ENCODE measurements at regions not wholly inside any gene's neighbourhood (a gene's known extent, or its start where the extent isn't known, plus 50 kb on each side); places are given as distances from the start of the nearest gene placed in this dataset.

DNA sequence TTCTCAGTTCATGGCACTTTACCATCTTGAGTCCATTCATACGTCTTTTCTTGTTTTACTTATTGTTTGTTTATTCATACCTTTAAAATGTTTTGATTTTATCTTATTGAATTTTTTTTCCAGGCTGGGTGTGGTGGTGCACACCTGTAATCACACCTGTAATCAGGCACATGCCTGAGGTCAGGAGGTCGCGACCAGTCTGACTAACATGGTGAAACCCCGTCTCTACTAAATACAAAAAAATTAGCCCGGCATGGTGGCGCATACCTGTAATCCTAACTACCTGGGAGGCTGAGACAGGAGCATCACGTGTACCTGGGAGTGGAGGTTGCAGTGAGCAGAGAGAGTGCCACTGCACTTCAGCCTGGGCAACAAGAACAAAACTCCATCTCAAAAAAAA lies 104.1 kb upstream of the MROH9 start:
- TF ChIP-seq, protein P1, sequence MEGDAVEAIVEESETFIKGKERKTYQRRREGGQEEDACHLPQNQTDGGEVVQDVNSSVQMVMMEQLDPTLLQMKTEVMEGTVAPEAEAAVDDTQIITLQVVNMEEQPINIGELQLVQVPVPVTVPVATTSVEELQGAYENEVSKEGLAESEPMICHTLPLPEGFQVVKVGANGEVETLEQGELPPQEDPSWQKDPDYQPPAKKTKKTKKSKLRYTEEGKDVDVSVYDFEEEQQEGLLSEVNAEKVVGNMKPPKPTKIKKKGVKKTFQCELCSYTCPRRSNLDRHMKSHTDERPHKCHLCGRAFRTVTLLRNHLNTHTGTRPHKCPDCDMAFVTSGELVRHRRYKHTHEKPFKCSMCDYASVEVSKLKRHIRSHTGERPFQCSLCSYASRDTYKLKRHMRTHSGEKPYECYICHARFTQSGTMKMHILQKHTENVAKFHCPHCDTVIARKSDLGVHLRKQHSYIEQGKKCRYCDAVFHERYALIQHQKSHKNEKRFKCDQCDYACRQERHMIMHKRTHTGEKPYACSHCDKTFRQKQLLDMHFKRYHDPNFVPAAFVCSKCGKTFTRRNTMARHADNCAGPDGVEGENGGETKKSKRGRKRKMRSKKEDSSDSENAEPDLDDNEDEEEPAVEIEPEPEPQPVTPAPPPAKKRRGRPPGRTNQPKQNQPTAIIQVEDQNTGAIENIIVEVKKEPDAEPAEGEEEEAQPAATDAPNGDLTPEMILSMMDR (conservative IDR thresholded peaks at IDR 0.05) = no peak
- TF ChIP-seq ZFX (IDR thresholded peaks at IDR 0.05) = no peak
- H3K27ac ChIP-seq = no peak overlapping the region

DNA sequence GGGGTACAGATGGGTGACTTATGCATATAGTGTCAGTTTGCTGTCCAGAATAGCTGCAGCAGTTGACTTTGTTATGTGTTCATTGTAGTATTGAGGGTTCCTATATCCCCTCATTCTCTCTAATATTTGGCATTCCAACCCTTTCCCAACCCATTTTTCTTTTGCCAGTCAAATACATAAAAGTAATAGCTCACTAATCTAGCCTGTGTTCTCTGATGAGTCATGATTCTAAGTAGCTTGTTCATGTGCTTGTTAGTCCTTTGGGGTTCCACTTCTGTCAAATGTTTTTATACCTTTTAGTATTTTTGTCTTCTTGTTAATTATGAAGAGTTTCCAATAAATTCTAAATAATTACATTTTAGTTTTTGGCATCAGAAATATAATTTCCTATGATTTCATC lies 99.2 kb upstream of the MROH9 start:
- H3K27ac ChIP-seq = no peak overlapping the region
- no peak for TF ChIP-seq ZFX (IDR thresholded peaks at IDR 0.05)
- TF ChIP-seq, protein P1 (conservative IDR thresholded peaks at IDR 0.05) = no peak

DNA sequence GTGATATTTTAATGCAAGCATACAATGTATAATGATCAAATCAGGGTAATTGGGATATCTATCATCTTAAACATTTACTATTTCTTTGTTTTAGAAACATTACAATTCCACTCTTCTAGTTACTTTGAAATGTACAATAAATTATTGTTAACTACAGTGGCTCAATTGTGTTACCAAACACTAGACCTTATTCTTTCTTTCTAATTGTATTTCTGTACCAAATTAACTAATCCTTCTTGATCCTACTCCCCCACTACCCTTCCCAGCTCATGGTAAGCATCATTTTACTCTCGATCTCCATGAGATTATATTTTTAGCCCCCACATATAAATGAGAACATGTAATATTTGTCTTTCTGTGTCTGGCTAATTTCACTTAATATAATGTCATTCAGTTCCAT lies 95.0 kb upstream of the MROH9 start:
- H3K27ac ChIP-seq = no peak overlapping the region
- TF ChIP-seq, protein P1 (conservative IDR thresholded peaks at IDR 0.05) = no peak

DNA sequence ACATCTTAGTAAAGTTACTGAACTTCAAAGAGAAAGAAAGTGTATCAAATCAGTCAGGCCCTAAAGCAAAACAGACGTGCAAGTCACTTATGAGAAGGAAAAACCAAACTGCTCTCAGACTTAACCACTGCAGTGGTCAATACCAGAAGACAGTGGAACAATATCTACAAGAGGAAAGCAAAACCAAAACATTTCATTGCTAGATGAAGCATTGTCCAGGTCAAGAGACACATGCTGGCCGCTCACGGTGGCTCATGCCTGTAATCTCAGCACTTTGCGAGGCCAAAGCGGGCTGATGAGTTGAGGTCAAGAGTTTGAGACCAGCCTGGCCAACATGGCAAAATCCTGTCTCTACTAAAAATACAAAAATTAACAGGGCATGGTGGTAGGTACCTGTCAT lies 82.0 kb upstream of the MROH9 start:
- TF ChIP-seq, protein P1 (conservative IDR thresholded peaks at IDR 0.05) = no peak
- no peak for TF ChIP-seq ZFX (IDR thresholded peaks at IDR 0.05)
- no peak overlapping the region for H3K27ac ChIP-seq

DNA sequence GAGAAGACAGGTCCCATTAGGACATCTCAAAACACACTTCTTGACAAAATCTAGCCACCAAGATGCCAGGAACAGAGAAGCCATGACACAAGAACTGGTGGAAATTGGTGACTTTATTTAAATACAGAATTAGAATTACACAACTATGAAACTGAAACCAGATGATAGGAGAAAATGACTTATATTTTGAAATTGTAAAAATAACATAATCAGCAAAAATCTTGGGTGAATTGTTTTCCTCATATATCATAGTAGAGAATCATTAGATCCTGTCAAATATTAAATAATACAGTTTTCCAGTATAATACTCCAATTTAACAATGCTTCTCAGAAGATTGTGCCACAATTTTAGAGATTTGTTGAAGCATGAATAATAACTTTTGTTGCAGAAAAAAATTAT lies 81.5 kb upstream of the MROH9 start:
- TF ChIP-seq ZFX (IDR thresholded peaks at IDR 0.05) = no peak
- TF ChIP-seq, protein P1 (conservative IDR thresholded peaks at IDR 0.05) = no peak
- H3K27ac ChIP-seq = no peak overlapping the region

DNA sequence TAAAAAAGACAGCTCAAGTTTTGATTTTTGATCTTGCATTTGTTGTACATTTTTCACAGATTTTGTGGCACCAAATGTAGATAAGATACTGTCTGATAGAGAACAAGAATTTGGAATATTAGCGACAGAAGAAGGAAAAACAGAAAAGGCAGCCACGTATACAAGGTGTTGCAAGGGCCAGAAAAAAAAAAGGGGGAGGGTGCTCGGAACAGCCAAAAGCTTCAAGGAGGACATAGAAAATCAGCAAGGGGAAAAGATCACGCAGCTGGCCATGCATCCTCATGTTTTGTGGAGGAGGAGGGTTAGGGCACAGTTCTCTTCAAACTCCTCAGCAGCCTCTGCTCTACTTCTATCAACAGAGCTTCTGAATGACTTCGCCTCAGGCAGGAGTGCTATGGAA lies 80.7 kb upstream of the MROH9 start:
- TF ChIP-seq, protein P1 (conservative IDR thresholded peaks at IDR 0.05) = no peak
- no peak for TF ChIP-seq ZFX (IDR thresholded peaks at IDR 0.05)
- no peak overlapping the region for H3K27ac ChIP-seq

DNA sequence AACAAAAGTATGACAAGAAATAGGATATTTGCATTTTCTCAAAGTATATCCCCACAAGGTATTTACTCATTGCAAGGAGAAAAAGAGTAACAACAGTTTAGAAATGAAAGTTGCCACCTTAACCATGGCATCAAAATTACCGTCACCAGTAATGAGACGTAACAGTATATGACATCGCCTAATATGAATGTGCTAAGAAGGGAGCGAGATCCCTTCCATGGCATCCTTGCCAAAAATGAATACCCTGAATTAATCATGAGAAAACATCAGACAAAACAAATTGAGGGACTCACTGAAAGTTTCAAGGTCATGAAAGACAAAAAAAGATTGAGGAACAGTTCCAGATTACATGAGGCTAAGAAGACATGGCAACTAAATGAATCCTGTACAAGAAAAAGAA lies 78.9 kb upstream of the MROH9 start:
- H3K27ac ChIP-seq = no peak overlapping the region
- no peak for TF ChIP-seq ZFX (IDR thresholded peaks at IDR 0.05)
- TF ChIP-seq, protein P1 (conservative IDR thresholded peaks at IDR 0.05) = no peak
